HCT116 (cell line): ENCODE measurements at regions not wholly inside any gene's neighbourhood (a gene's known extent, or its start where the extent isn't known, plus 50 kb on each side); places are given as distances from the start of the nearest gene placed in this dataset.

Experiments
- ATAC-seq: fragments of 200-7000 bp; cut with Tn5 transposase; 2 replicates; pipeline ENCODE4 v1.9.1; 2020; ENCODE audit warnings: mild to moderate bottlenecking, moderate library complexity
- BruUV-seq: library from RNA; stranded (reverse); fragments of 400-500 nt; replicated peaks from 2 replicates; lab custom pipeline; 2021; lab: Mats Ljungman, UMichigan
- CTCF ChIA-PET: fragments of 300-600 bp; sonication (Branson Sonifier 250); formaldehyde crosslinking; loops from one replicate; lab custom pipeline; 2021; ENCODE audit warnings: antibody characterized with exemption; lab: Charles Lee
- POLR2A ChIA-PET: fragments of 300-600, 350-600 bp; sonication (Branson Sonifier 250); formaldehyde crosslinking; loops from one replicate; lab custom pipeline; 2021; ENCODE audit warnings: antibody characterized with exemption; lab: Charles Lee
- RAD21 ChIA-PET, 2 experiments: fragments of 300-600 bp; sonication (Branson Sonifier 250); formaldehyde crosslinking; loops; one replicate each; lab custom pipeline; 2023; ENCODE audit warnings: low total read pairs in 2 of 2; ENCODE audit not compliant: uncharacterized antibody in 2 of 2, unreplicated experiment in 2 of 2, low non-redundant PET in 1 of 2; lab: Charles Lee
- DNase-seq: peaks from one replicate; pipeline ENCODE4 v3.0.0-alpha.2; 2010; ENCODE audit warnings: low read depth, low spot score
- H2AFZ ChIP-seq: fragments of 200-600 bp; shearing (Covaris generic), sonication (generic); 2 replicates; pipeline ENCODE4 v1.6.1; 2017; ENCODE audit warnings: low read depth, mixed run types, mixed read lengths, antibody characterized with exemption, low read length; ENCODE audit not compliant: poor library complexity, severe bottlenecking
- H3K27ac ChIP-seq: 2 replicates; pipeline ENCODE4 v1.5.1; 2012; ENCODE audit warnings: low read depth, low read length
- H3K27me3 ChIP-seq: fragments of 200-600 bp; sonication (generic); 2 replicates; pipeline ENCODE4 v1.6.1; 2016; ENCODE audit warnings: mixed run types, low read length, mixed read lengths; ENCODE audit not compliant: insufficient read depth
- H3K36me3 ChIP-seq, 2 experiments: fragments of 200-500 bp in 1 of 2; fragments of 200-600 bp in 1 of 2; sonication (Bioruptor generic) in 1 of 2; sonication (generic) in 1 of 2; 2 replicates each; pipeline versions ENCODE4 v1.5.1 to v1.6.1; 2014 to 2016; ENCODE audit warnings: low read length in 2 of 2, inconsistent platforms in 1 of 2, mixed read lengths in 1 of 2, mixed run types in 1 of 2; ENCODE audit not compliant: insufficient read depth in 2 of 2, control insufficient read depth in 1 of 2
- H3K4me1 ChIP-seq, 2 experiments: fragments of 200-600 bp in 1 of 2; sonication (generic) in 1 of 2; 2 replicates each; pipeline versions ENCODE4 v1.5.1 to v1.6.1; 2012 to 2017; ENCODE audit warnings: low read length in 2 of 2, inconsistent platforms in 1 of 2, mild to moderate bottlenecking in 1 of 2, mixed read lengths in 1 of 2, mixed run types in 1 of 2, moderate library complexity in 1 of 2; ENCODE audit not compliant: insufficient read depth in 2 of 2, control insufficient read depth in 1 of 2
- H3K4me2 ChIP-seq: fragments of 200-600 bp; sonication (generic); 2 replicates; pipeline ENCODE4 v1.6.1; 2017; ENCODE audit warnings: mixed run types, low read length, mixed read lengths
- H3K4me3 ChIP-seq, 2 experiments: fragments of 200-600 bp in 1 of 2; sonication (generic) in 1 of 2; replicated peaks in 1 of 2; 2 replicates each; pipeline ENCODE4 v1.5.1; 2011 to 2016; ENCODE audit warnings: low read length in 2 of 2, control low read depth in 1 of 2, low read depth in 1 of 2, mild to moderate bottlenecking in 1 of 2, mixed read lengths in 1 of 2, mixed run types in 1 of 2
- H3K79me2 ChIP-seq: fragments of 200-600 bp; sonication (generic); 2 replicates; pipeline ENCODE4 v1.6.1; 2017; ENCODE audit warnings: mild to moderate bottlenecking, mixed run types, low read length, moderate library complexity, mixed read lengths; ENCODE audit not compliant: insufficient read depth
- H3K9ac ChIP-seq: fragments of 200-600 bp; sonication (generic); 2 replicates; pipeline ENCODE4 v1.6.1; 2016; ENCODE audit warnings: low read length, mixed read lengths
- H3K9me2 ChIP-seq: fragments of 200-600 bp; sonication (generic), shearing (Covaris generic); 2 replicates; pipeline ENCODE4 v1.6.1; 2017; ENCODE audit warnings: mixed run types, mild to moderate bottlenecking, moderate library complexity; ENCODE audit not compliant: insufficient read depth
- H3K9me3 ChIP-seq, 2 experiments: fragments of 200-500 bp in 1 of 2; fragments of 200-600 bp in 1 of 2; sonication (Bioruptor generic) in 1 of 2; sonication (generic) in 1 of 2; 2 replicates each; pipeline ENCODE4 v1.6.1; 2014 to 2017; ENCODE audit warnings: low read length in 2 of 2, mixed read lengths in 2 of 2, inconsistent platforms in 1 of 2, low read depth in 1 of 2, mild to moderate bottlenecking in 1 of 2, mixed run types in 1 of 2, moderate library complexity in 1 of 2; ENCODE audit not compliant: control insufficient read depth in 1 of 2, insufficient read depth in 1 of 2
- H4K20me1 ChIP-seq: fragments of 200-600 bp; sonication (generic), shearing (Covaris generic); 2 replicates; pipeline ENCODE4 v1.6.1; 2017; ENCODE audit warnings: mixed run types, mild to moderate bottlenecking, moderate library complexity; ENCODE audit not compliant: insufficient read depth
- CEBPB ChIP-seq: IDR thresholded peaks from 2 replicates; pipeline ENCODE4 v1.6.1; 2012; ENCODE audit warnings: low read depth
- EGR1 ChIP-seq: IDR thresholded peaks from 2 replicates; pipeline ENCODE4 v1.6.1; 2012; ENCODE audit warnings: low read depth
- JUND ChIP-seq: IDR thresholded peaks from 2 replicates; pipeline ENCODE4 v1.6.1; 2012
- POLR2A ChIP-seq: IDR thresholded peaks from 2 replicates; pipeline ENCODE4 v1.7.0; 2011; ENCODE audit warnings: borderline replicate concordance; ENCODE audit not compliant: insufficient read depth, insufficient read length; ENCODE audit errors: extremely low read depth
- TCF7L2 ChIP-seq: IDR thresholded peaks from 2 replicates; pipeline ENCODE4 v1.7.0; 2011; ENCODE audit warnings: borderline replicate concordance, inconsistent platforms; ENCODE audit not compliant: insufficient read depth, insufficient read length; ENCODE audit errors: extremely low read depth
- YY1 ChIP-seq: IDR thresholded peaks from 2 replicates; pipeline ENCODE4 v1.6.1; 2011; ENCODE audit warnings: low read length, low read depth, moderate library complexity, mild to moderate bottlenecking; ENCODE audit not compliant: insufficient replicate concordance; ENCODE audit errors: extremely low read depth
- ZNF274 ChIP-seq: fragments of 200-500 bp; sonication (Bioruptor generic); IDR thresholded peaks from 2 replicates; pipeline ENCODE4 v1.6.1; 2014; ENCODE audit warnings: mild to moderate bottlenecking, low read depth, low read length, inconsistent platforms
- intact Hi-C: fragments of 100-400 bp; cut with micrococcal nuclease; formaldehyde crosslinking; loops from 2 replicates; pipeline ENCODE4 v1.10.0; 2022

DNA sequence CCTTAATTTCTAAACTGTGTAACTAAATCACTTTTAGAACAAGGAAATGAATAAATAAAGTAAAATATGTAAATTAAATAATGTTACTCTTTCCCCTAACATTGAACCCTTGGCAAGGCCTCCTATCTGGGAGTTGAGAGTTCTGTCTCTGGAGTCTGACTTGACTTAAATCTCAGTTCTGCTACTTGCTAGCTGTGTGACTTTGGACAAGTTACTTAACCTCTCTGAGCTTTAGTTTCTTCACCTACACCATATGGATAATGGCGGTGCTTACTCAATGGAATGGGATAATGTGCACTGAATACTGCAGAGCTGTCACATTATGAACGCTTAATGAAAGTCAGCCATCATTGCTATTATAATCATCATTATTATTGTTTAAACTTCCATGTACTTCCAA is 92.1 kb upstream of the SOD3 start:
- no TSS peak for BruUV-seq
- RAD21 ChIA-PET, result no interaction called here

DNA sequence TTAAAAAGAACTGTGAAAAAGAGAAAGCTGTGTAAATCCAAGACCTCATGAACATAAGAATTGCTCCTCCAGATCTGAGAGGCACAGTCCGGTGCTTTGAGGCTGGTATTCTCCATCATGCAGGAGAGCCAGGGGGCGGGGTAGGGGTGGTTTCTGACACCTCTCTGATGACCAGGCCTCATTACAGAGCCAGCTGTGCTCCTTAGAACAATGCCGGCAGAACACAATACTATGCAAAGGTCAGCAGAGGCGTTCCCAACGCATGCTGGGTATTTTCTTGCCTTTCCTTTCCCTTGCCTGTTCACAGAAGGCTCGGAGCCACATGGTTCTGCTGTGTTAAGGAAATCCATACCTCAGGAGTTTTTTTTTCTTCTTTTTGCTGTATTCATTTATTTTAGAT is 91.2 kb upstream of the SOD3 start:
- H3K4me2 ChIP-seq, result no peak overlapping the region
- H3K27me3 ChIP-seq, result no peaks in the 10 kb centered on the region; the same call in 1 of the 2 replicates
- intact Hi-C loops, result no loop called here
- H3K9ac ChIP-seq, result no peak overlapping the region
- H3K79me2 ChIP-seq, result no peaks in the 10 kb centered on the region
- TF ChIP-seq EGR1 (no peak), YY1 (no peak), TCF7L2 (no peak), CEBPB (no peak)
- H3K9me3 ChIP-seq, result no peaks in the 10 kb centered on the region
- H3K36me3 ChIP-seq, result no peaks in the 10 kb centered on the region
- no peak overlapping the region for H3K27ac ChIP-seq
- H3K4me3 ChIP-seq, result no peak overlapping the region
- H2AFZ ChIP-seq, result no peak overlapping the region
- no TSS peak for BruUV-seq
- H3K4me1 ChIP-seq, result no peaks in the 10 kb centered on the region
- CTCF ChIA-PET, result no interaction called here
- H4K20me1 ChIP-seq, result no peaks in the 10 kb centered on the region
- H3K9me2 ChIP-seq, result no peaks in the 10 kb centered on the region
- RAD21 ChIA-PET, result no interaction called here
- ATAC-seq (no peak), DNase-seq (no peak)
- POLR2A ChIA-PET, result no interaction called here

More for the DNA sequence above, 92.1 kb upstream of the SOD3 start:
- intact Hi-C loops, result no loop called here
- no peaks in the 10 kb centered on the region for H3K9me2 ChIP-seq
- H3K36me3 ChIP-seq, result no peaks in the 10 kb centered on the region
- no peak overlapping the region for H3K27ac ChIP-seq
- TF ChIP-seq JUND (no peak), ZNF274 (no peak), POLR2A (no peak)
- H3K4me2 ChIP-seq, result no peak overlapping the region
- CTCF ChIA-PET, result no interaction called here
- no peak overlapping the region for H3K4me3 ChIP-seq
- POLR2A ChIA-PET, result no interaction called here
- no peaks in the 10 kb centered on the region for H3K9me3 ChIP-seq
- H3K4me1 ChIP-seq, result no peaks in the 10 kb centered on the region
- H2AFZ ChIP-seq, result no peak overlapping the region
- no peaks in the 10 kb centered on the region; the same call in 1 of the 2 replicates for H3K27me3 ChIP-seq
- H3K79me2 ChIP-seq, result no peaks in the 10 kb centered on the region
- H4K20me1 ChIP-seq, result no peaks in the 10 kb centered on the region
- ATAC-seq (no peak), DNase-seq (no peak)
- no peak overlapping the region for H3K9ac ChIP-seq
